Gastroesophageal sphincter (tissue), 3 donors: ENCODE measurements at regions not wholly inside any gene's neighbourhood (a gene's known extent, or its start where the extent isn't known, plus 50 kb on each side); places are given as distances from the start of the nearest gene placed in this dataset.

Experiments
- CTCF ChIP-seq, 4 experiments: fragments of 200-600 bp in 2 of 4; fragments of 450-650 bp in 2 of 4; sonication (generic) in 1 of 4; IDR thresholded peaks; one replicate each; pipeline ENCODE4 v1.5.1; 2017 to 2019; ENCODE audit warnings: antibody characterized with exemption in 4 of 4, mild to moderate bottlenecking in 2 of 4, moderate library complexity in 2 of 4
- POLR2A ChIP-seq, 2 donors: fragments of 450-650 bp; IDR thresholded peaks; one replicate each; pipeline ENCODE4 v1.6.1; 2017; ENCODE audit warnings: antibody characterized with exemption in 2 of 2, mild to moderate bottlenecking in 2 of 2, moderate library complexity in 1 of 2

DNA sequence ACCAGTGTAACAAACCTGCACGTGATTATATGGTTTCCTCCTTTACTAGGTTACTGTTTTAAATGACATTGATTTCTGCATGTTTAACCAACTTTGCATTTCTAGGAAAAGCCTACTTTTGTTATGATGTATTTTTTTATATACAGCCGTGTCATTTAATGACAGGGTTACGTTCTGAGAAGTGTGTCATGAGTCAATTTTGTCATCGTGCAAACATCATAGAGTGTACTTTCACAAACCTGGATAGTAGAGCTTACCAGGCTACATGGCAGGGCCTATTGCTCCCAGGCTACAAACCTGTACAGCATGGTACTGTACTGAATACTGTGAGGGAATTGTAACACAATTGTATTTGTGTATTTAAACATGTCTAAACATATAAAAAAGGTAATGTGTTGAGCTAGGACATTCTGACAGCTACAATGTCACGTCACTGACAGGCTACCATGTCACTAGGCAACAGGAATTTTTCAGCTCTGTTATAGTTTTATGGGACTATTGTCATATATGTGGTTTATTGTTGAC is 205.3 kb downstream of the PRL start:
- TF ChIP-seq POLR2A (IDR thresholded peaks at IDR 0.05) (no peak), CTCF (IDR thresholded peaks at IDR 0.05) (no peak)
